MM.1S (cell line): ENCODE measurements at regions not wholly inside any gene's neighbourhood (a gene's known extent, or its start where the extent isn't known, plus 50 kb on each side); places are given as distances from the start of the nearest gene placed in this dataset.
A peak's percentile ranks its signal among the peaks of the same experiment; 100 is the strongest.

Experiments used
- DNase-seq: peaks from one replicate; pipeline ENCODE4 v3.0.0-alpha.2; 2015
- H2AFZ ChIP-seq: fragments of 300-600 bp; sonication (generic); 2 replicates; pipeline ENCODE4 v1.6.0; 2016; ENCODE audit warnings: antibody characterized with exemption, low read length
- H3F3A ChIP-seq: fragments of 300-600 bp; sonication (generic); 2 replicates; pipeline ENCODE4 v1.6.1; 2016; ENCODE audit warnings: mild to moderate bottlenecking, antibody characterized with exemption, low read length, moderate library complexity, mixed read lengths; ENCODE audit not compliant: insufficient read depth
- H3K27ac ChIP-seq: fragments of 300-600 bp; sonication (generic); 2 replicates; pipeline ENCODE4 v1.5.1; 2016; ENCODE audit warnings: mild to moderate bottlenecking, low read length
- H3K27me3 ChIP-seq: fragments of 300-600 bp; sonication (generic); replicated peaks from 2 replicates; pipeline ENCODE4 v1.6.0; 2016; ENCODE audit warnings: low read length; ENCODE audit not compliant: insufficient read depth
- H3K36me3 ChIP-seq: fragments of 300-600 bp; sonication (generic); replicated peaks from 2 replicates; pipeline ENCODE4 v1.6.1; 2016; ENCODE audit warnings: mild to moderate bottlenecking, low read length, mixed read lengths; ENCODE audit not compliant: insufficient read depth
- H3K4me1 ChIP-seq: fragments of 300-600 bp; sonication (generic); 2 replicates; pipeline ENCODE4 v1.6.1; 2016; ENCODE audit warnings: low read length, mixed read lengths
- H3K4me2 ChIP-seq: fragments of 300-600 bp; sonication (generic); 2 replicates; pipeline ENCODE4 v1.6.0; 2016; ENCODE audit warnings: low read depth, low read length
- H3K4me3 ChIP-seq: fragments of 300-600 bp; sonication (generic); 2 replicates; pipeline ENCODE4 v1.5.1; 2016; ENCODE audit warnings: low read length, mixed read lengths
- H3K79me2 ChIP-seq: fragments of 300-600 bp; sonication (generic); 2 replicates; pipeline ENCODE4 v1.6.1; 2016; ENCODE audit warnings: mixed run types, low read length, mixed read lengths
- H3K9ac ChIP-seq: fragments of 300-600 bp; sonication (generic); 2 replicates; pipeline ENCODE4 v1.6.1; 2016; ENCODE audit warnings: low read length, mixed read lengths
- H3K9me2 ChIP-seq: fragments of 300-600 bp; sonication (generic); replicated peaks from 2 replicates; pipeline ENCODE4 v1.6.1; 2016; ENCODE audit warnings: mild to moderate bottlenecking, low read length, mixed read lengths; ENCODE audit not compliant: insufficient read depth
- H3K9me3 ChIP-seq: fragments of 300-600 bp; sonication (generic); replicated peaks from 2 replicates; pipeline ENCODE4 v1.6.1; 2016; ENCODE audit warnings: mild to moderate bottlenecking, low read length, mixed read lengths; ENCODE audit not compliant: insufficient read depth
- H4K20me1 ChIP-seq: fragments of 300-600 bp; sonication (generic); 2 replicates; pipeline ENCODE4 v1.6.1; 2016; ENCODE audit warnings: mild to moderate bottlenecking, low read length, moderate library complexity, mixed read lengths; ENCODE audit not compliant: insufficient read depth
- EZH2 ChIP-seq: fragments of 300-600 bp; sonication (generic); optimal IDR thresholded peaks from 2 replicates; pipeline ENCODE3; 2017; ENCODE audit warnings: low read depth, mild to moderate bottlenecking, antibody characterized with exemption, low read length, mixed read lengths
- EZH2phosphoT487 ChIP-seq: fragments of 300-600 bp; sonication (generic); IDR thresholded peaks from 2 replicates; pipeline ENCODE4 v1.6.1; 2018; ENCODE audit warnings: antibody characterized with exemption, low read length
- TF ChIP-seq, protein P1 (sequence below): fragments of 300-600 bp; sonication (generic); IDR thresholded peaks from 2 replicates; pipeline ENCODE4 v1.5.1; 2016; ENCODE audit warnings: antibody characterized with exemption, low read length, mixed read lengths

DNA sequence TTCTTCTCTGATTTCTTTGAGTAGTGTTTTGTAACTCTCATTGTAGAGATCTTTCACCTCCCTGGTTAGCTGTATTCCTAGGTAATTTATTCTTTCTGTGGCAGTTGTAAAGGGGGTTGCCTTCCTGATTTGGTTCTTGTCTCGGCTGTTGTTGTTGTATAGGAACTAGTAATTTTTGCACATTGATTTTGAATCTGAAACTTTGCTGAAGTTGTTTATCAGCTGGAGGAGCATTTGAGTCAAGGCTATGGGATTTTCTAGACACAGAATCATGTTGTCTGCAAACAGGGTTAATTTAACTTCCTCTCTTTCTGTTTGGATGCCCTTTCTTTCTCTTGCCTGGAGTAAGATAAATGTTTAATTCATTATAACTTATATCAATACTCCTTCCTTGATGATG is 86.4 kb downstream of the OLIG3 start:
- Histone ChIP-seq H2AFZ (no peak overlapping the region), H3K79me2 (no peaks in the 10 kb centered on the region), H3K9me3 (no peaks in the 10 kb centered on the region), H3F3A (peaks cover 13% of the 10 kb centered on the region), H3K9me2 (no peaks in the 10 kb centered on the region), H3K27ac (no peak overlapping the region), H4K20me1 (no peaks in the 10 kb centered on the region), H3K9ac (no peak overlapping the region), H3K4me2 (no peak overlapping the region), H3K27me3 (no peaks in the 10 kb centered on the region), H3K4me3 (no peak overlapping the region), H3K36me3 (no peaks in the 10 kb centered on the region), H3K4me1 (peaks cover 25% of the 10 kb centered on the region)
- no peak for DNase-seq
- no peak for TF ChIP-seq EZH2phosphoT487
- TF ChIP-seq, protein P1, sequence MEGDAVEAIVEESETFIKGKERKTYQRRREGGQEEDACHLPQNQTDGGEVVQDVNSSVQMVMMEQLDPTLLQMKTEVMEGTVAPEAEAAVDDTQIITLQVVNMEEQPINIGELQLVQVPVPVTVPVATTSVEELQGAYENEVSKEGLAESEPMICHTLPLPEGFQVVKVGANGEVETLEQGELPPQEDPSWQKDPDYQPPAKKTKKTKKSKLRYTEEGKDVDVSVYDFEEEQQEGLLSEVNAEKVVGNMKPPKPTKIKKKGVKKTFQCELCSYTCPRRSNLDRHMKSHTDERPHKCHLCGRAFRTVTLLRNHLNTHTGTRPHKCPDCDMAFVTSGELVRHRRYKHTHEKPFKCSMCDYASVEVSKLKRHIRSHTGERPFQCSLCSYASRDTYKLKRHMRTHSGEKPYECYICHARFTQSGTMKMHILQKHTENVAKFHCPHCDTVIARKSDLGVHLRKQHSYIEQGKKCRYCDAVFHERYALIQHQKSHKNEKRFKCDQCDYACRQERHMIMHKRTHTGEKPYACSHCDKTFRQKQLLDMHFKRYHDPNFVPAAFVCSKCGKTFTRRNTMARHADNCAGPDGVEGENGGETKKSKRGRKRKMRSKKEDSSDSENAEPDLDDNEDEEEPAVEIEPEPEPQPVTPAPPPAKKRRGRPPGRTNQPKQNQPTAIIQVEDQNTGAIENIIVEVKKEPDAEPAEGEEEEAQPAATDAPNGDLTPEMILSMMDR, result no peak
- no peak for TF ChIP-seq EZH2

DNA sequence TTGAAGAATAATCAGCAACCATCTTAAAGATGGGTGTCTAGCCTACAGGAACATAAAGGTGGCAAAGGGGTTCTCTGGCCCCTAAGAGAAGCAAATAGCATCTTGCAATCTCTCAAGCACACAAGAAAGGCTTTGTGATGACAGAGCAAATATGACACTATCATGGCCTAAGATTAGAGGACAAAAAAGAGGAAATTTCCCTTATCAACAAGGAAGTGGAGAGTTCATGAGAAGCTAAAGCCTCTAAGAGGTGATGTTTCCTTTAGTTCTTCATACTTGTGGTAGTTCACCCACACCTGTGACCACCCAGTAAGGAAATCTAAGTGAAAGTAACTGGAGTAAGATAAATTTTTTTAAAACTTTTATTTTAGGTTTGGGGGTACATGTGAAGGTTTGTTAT is 88.4 kb downstream of the OLIG3 start:
- Histone ChIP-seq H3K4me1 (peaks cover 25% of the 10 kb centered on the region), H2AFZ (peak overlapping the region; percentile 44), H3K4me3 (peak overlapping the region; percentile 19), H4K20me1 (no peaks in the 10 kb centered on the region), H3F3A (peaks cover 13% of the 10 kb centered on the region), H3K36me3 (no peaks in the 10 kb centered on the region), H3K9me2 (no peaks in the 10 kb centered on the region), H3K79me2 (no peaks in the 10 kb centered on the region), H3K9me3 (no peaks in the 10 kb centered on the region), H3K4me2 (peak overlapping the region; percentile 66), H3K27ac (peak overlapping the region; percentile 87), H3K9ac (peak overlapping the region; percentile 17; the same call in 1 of the 2 replicates), H3K27me3 (no peaks in the 10 kb centered on the region)
- DNase-seq, result no peak
- TF ChIP-seq EZH2phosphoT487, result no peak
- no peak for TF ChIP-seq EZH2
- TF ChIP-seq, protein P1, result no peak

DNA sequence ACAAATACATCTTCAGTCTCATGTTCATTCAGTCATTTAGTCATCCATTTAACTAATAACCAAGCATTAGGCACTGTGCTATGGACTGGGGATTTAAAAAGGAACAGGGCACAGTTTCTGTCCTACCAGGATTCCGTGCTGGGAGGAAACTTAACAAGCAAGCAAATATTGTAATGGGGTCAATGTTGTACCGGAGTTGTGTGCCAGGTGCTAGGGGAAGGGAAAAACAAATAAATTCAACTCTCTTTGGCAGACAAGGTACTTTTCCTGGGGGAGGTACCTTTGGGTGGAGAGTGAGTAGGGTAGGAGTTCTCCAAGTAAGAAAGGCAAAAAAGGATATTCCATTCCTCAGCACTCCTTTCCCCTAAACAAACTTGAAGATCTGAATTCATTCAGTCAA is 90.3 kb downstream of the OLIG3 start:
- TF ChIP-seq EZH2, result no peak
- TF ChIP-seq EZH2phosphoT487, result no peak
- TF ChIP-seq, protein P1, result no peak
- H3K27me3 ChIP-seq, result no peaks in the 10 kb centered on the region

More for the DNA sequence above, 90.3 kb downstream of the OLIG3 start:
- H3K27ac ChIP-seq, result no peak overlapping the region
- H3K4me3 ChIP-seq, result no peak overlapping the region
- no peaks in the 10 kb centered on the region for H3K79me2 ChIP-seq
- H4K20me1 ChIP-seq, result no peaks in the 10 kb centered on the region
- H3K4me2 ChIP-seq, result no peak overlapping the region
- H2AFZ ChIP-seq, result no peak overlapping the region
- H3K9ac ChIP-seq, result no peak overlapping the region
- H3K4me1 ChIP-seq, result peaks cover 25% of the 10 kb centered on the region
- H3K9me2 ChIP-seq, result no peaks in the 10 kb centered on the region
- H3K36me3 ChIP-seq, result no peaks in the 10 kb centered on the region
- DNase-seq, result no peak
- no peaks in the 10 kb centered on the region for H3K9me3 ChIP-seq
- peaks cover 13% of the 10 kb centered on the region for H3F3A ChIP-seq
